NCI-H774 (cell line): ENCODE measurements at regions not wholly inside any gene's neighbourhood (a gene's known extent, or its start where the extent isn't known, plus 50 kb on each side); places are given as distances from the start of the nearest gene placed in this dataset.
A peak's percentile ranks its signal among the peaks of the same experiment; 100 is the strongest.
"Not testable (repeated sequence)": the region's sequence is repeated elsewhere in the genome, so short reads cannot be mapped to it uniquely, and the experiment has no call there.

Experiments
- DNase-seq: peaks from one replicate; lab custom pipeline; 2025; lab: John Stamatoyannopoulos, UW

- no peak for DNase-seq
Measured at GRCh38 chr9:82790875-82791274, 272.1 kb downstream of the RASEF start.

GRCh38 chr9:82791692-82792091 is 271.2 kb downstream of the RASEF start:
- no peak for DNase-seq

- DNase-seq, result no peak
Measured at GRCh38 chr9:82797534-82797933, 265.4 kb downstream of the RASEF start.

- DNase-seq, result no peak
Measured at GRCh38 chr9:82799286-82799685, 263.7 kb downstream of the RASEF start.

- no peak for DNase-seq
Measured at GRCh38 chr9:82805027-82805426, 257.9 kb downstream of the RASEF start.

- no peak for DNase-seq
Measured at GRCh38 chr9:82808478-82808877, 254.5 kb downstream of the RASEF start.

- no peak for DNase-seq
Measured at GRCh38 chr9:82810915-82811314, 252.0 kb downstream of the RASEF start.

GRCh38 chr9:82819260-82819659 is 243.7 kb downstream of the RASEF start:
- DNase-seq, result no peak

GRCh38 chr9:82820186-82820585 is 242.8 kb downstream of the RASEF start:
- no peak for DNase-seq

GRCh38 chr9:82829818-82830217 is 233.1 kb downstream of the RASEF start:
- DNase-seq, result peak; percentile 34

GRCh38 chr9:82865524-82865923 is 197.4 kb downstream of the RASEF start:
- no peak for DNase-seq

GRCh38 chr9:82880336-82881050 is 182.4 kb downstream of the RASEF start:
- DNase-seq, result no peak

- no peak for DNase-seq
Measured at GRCh38 chr9:82882138-82882537, 180.8 kb downstream of the RASEF start.

- no peak for DNase-seq
Measured at GRCh38 chr9:82882748-82883147, 180.2 kb downstream of the RASEF start.

GRCh38 chr9:82883436-82883835 is 179.5 kb downstream of the RASEF start:
- DNase-seq, result no peak

- DNase-seq, result not testable (repeated sequence)
Measured at GRCh38 chr9:82883974-82884373, 179.0 kb downstream of the RASEF start.

- DNase-seq, result no peak
Measured at GRCh38 chr9:82890401-82890800, 172.5 kb downstream of the RASEF start.

GRCh38 chr9:82890865-82891264 is 172.1 kb downstream of the RASEF start:
- DNase-seq, result no peak

GRCh38 chr9:82891321-82891720 is 171.6 kb downstream of the RASEF start:
- DNase-seq, result no peak

- no peak for DNase-seq
Measured at GRCh38 chr9:82893549-82893948, 169.4 kb downstream of the RASEF start.

- no peak for DNase-seq
Measured at GRCh38 chr9:82894548-82894947, 168.4 kb downstream of the RASEF start.

- no peak for DNase-seq
Measured at GRCh38 chr9:82894961-82895821, 167.8 kb downstream of the RASEF start.

- no peak for DNase-seq
Measured at GRCh38 chr9:82895822-82896110, 167.2 kb downstream of the RASEF start.

GRCh38 chr9:82903503-82903902 is 159.4 kb downstream of the RASEF start:
- DNase-seq, result no peak
